Liver (tissue), 8 donors: ENCODE measurements at regions not wholly inside any gene's neighbourhood (a gene's known extent, or its start where the extent isn't known, plus 50 kb on each side); places are given as distances from the start of the nearest gene placed in this dataset.

Experiments used
- DNase-seq: peaks from one replicate; pipeline ENCODE4 v3.0.0-alpha.2; 2017; ENCODE audit warnings: low spot score
- H3K27ac ChIP-seq, 2 donors: one replicate each; pipeline ENCODE4 v1.7.0; 2013; ENCODE audit warnings: inconsistent platforms in 2 of 2, low read length in 2 of 2, control low read depth in 1 of 2, low read depth in 1 of 2, mild to moderate bottlenecking in 1 of 2
- H3K27me3 ChIP-seq, 4 donors: one replicate each; pipeline versions ENCODE4 v1.6.1 to v1.7.0; 2013; ENCODE audit warnings: low read length in 3 of 4, inconsistent platforms in 1 of 4, mild to moderate bottlenecking in 1 of 4, moderate library complexity in 1 of 4; ENCODE audit not compliant: control insufficient read depth in 4 of 4, insufficient read depth in 4 of 4
- H3K36me3 ChIP-seq, 4 donors: one replicate each; pipeline versions ENCODE4 v1.6.1 to v1.7.0; 2013; ENCODE audit warnings: low read length in 3 of 4, mild to moderate bottlenecking in 3 of 4, low read depth in 1 of 4, moderate library complexity in 1 of 4; ENCODE audit not compliant: control insufficient read depth in 4 of 4, insufficient read depth in 3 of 4
- H3K4me1 ChIP-seq, 4 donors: one replicate each; pipeline versions ENCODE4 v1.6.1 to v1.7.0; 2013; ENCODE audit warnings: low read length in 3 of 4, mild to moderate bottlenecking in 3 of 4, moderate library complexity in 1 of 4; ENCODE audit not compliant: control insufficient read depth in 4 of 4, insufficient read depth in 4 of 4
- H3K4me3 ChIP-seq, 3 donors: one replicate each; pipeline versions ENCODE4 v1.6.1 to v1.7.0; 2013; ENCODE audit warnings: low read length in 3 of 3, control low read depth in 1 of 3, low read depth in 1 of 3, mild to moderate bottlenecking in 1 of 3
- H3K9ac ChIP-seq, 2 donors: one replicate each; pipeline ENCODE4 v1.7.0; 2013; ENCODE audit warnings: low read length in 2 of 2, mild to moderate bottlenecking in 2 of 2, moderate library complexity in 2 of 2, control low read depth in 1 of 2, low read depth in 1 of 2
- H3K9me3 ChIP-seq, 4 donors: one replicate each; pipeline versions ENCODE4 v1.6.1 to v1.7.0; 2013; ENCODE audit warnings: low read length in 3 of 4; ENCODE audit not compliant: control insufficient read depth in 4 of 4
- EGR1 ChIP-seq, 2 donors: IDR thresholded peaks; 2 replicates each; pipeline ENCODE4 v1.6.1; 2016 to 2018; ENCODE audit warnings: antibody characterized with exemption in 2 of 2, low read depth in 2 of 2
- FOXA2 ChIP-seq: IDR thresholded peaks from 2 replicates; pipeline ENCODE4 v1.6.1; 2016; ENCODE audit warnings: antibody characterized with exemption
- GABPA ChIP-seq, 2 donors: IDR thresholded peaks in 1 of 2; conservative IDR thresholded peaks in 1 of 2; 2 replicates each; pipeline ENCODE4 v1.6.1; 2016; ENCODE audit warnings: antibody characterized with exemption in 2 of 2, mild to moderate bottlenecking in 1 of 2, moderate library complexity in 1 of 2
- HNF4A ChIP-seq, 2 donors: conservative IDR thresholded peaks; 2 replicates each; pipeline ENCODE4 v1.6.1; 2016; ENCODE audit warnings: antibody characterized with exemption in 2 of 2, mild to moderate bottlenecking in 2 of 2
- HNF4G ChIP-seq: IDR thresholded peaks from 2 replicates; pipeline ENCODE4 v1.6.1; 2016; ENCODE audit warnings: antibody characterized with exemption
- JUND ChIP-seq, 2 donors: IDR thresholded peaks; 2 replicates each; pipeline ENCODE4 v1.6.1; 2016; ENCODE audit warnings: antibody characterized with exemption in 2 of 2
- MAX ChIP-seq: IDR thresholded peaks from 2 replicates; pipeline ENCODE4 v1.6.1; 2016; ENCODE audit warnings: antibody characterized with exemption
- NR2F2 ChIP-seq: IDR thresholded peaks from 2 replicates; pipeline ENCODE4 v1.6.1; 2016; ENCODE audit warnings: antibody characterized with exemption
- SP1 ChIP-seq: IDR thresholded peaks from 2 replicates; pipeline ENCODE4 v1.6.1; 2018; ENCODE audit warnings: antibody characterized with exemption, mild to moderate bottlenecking
- TAF1 ChIP-seq: conservative IDR thresholded peaks from 2 replicates; pipeline ENCODE4 v1.6.1; 2016; ENCODE audit warnings: antibody characterized with exemption, mild to moderate bottlenecking
- YY1 ChIP-seq: IDR thresholded peaks from 2 replicates; pipeline ENCODE4 v1.6.1; 2016; ENCODE audit warnings: antibody characterized with exemption, mild to moderate bottlenecking
- WGBS: extraction: QIAGEN DNeasy Blood & Tissue Kit; methylation state at CpG from one replicate; pipeline ENCODE4 v1.1.7; 2013; 5-methylcytosine and 5-hydroxymethylcytosine counted together
- TF ChIP-seq, protein P1 (sequence below): fragments of 150-350 bp; IDR thresholded peaks from 2 replicates; pipeline ENCODE4 v1.5.1; 2017; ENCODE audit warnings: improper control_type of control experiment, low read depth, low read length; ENCODE audit not compliant: missing input control
- TF ChIP-seq, protein P2 (sequence below): IDR thresholded peaks from 2 replicates; pipeline ENCODE4 v1.6.1; 2016; ENCODE audit warnings: antibody characterized with exemption, mild to moderate bottlenecking
- TF ChIP-seq, protein P3 (sequence below): IDR thresholded peaks from 2 replicates; pipeline ENCODE4 v1.6.1; 2016; ENCODE audit warnings: antibody characterized with exemption
- donor health status: healthy.
- donor health status: healthy.
- donor health status: healthy.
- donor health status: healthy.
- donor health status: healthy.

GRCh38 chr2:220275454-220275853 is 648.0 kb downstream of the SLC4A3 start:
- Histone ChIP-seq H3K4me3 (no peak overlapping the region), H3K9ac (no peak overlapping the region), H3K9me3 (no peaks in the 10 kb centered on the region), H3K4me1 (peaks cover 4 to 15% (median 9%) of the 10 kb centered on the region in 4 donors), H3K27me3 (no peaks in the 10 kb centered on the region), H3K27ac (no peak overlapping the region), H3K36me3 (no peaks in the 10 kb centered on the region)
- DNase-seq: no peak
- TF ChIP-seq, protein P1, sequence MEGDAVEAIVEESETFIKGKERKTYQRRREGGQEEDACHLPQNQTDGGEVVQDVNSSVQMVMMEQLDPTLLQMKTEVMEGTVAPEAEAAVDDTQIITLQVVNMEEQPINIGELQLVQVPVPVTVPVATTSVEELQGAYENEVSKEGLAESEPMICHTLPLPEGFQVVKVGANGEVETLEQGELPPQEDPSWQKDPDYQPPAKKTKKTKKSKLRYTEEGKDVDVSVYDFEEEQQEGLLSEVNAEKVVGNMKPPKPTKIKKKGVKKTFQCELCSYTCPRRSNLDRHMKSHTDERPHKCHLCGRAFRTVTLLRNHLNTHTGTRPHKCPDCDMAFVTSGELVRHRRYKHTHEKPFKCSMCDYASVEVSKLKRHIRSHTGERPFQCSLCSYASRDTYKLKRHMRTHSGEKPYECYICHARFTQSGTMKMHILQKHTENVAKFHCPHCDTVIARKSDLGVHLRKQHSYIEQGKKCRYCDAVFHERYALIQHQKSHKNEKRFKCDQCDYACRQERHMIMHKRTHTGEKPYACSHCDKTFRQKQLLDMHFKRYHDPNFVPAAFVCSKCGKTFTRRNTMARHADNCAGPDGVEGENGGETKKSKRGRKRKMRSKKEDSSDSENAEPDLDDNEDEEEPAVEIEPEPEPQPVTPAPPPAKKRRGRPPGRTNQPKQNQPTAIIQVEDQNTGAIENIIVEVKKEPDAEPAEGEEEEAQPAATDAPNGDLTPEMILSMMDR: no peak
- TF ChIP-seq NR2F2: no peak
- no peak for TF ChIP-seq SP1
- TF ChIP-seq TAF1: no peak
- no peak for TF ChIP-seq HNF4G
- no peak for TF ChIP-seq YY1
- no peak for TF ChIP-seq EGR1 (IDR thresholded peaks at IDR 0.05; ENCODE audit: low read depth in 2 of 2)
- no peak for TF ChIP-seq JUND (IDR thresholded peaks at IDR 0.05)
- WGBS: 80% methylated on average over 3 of the region's 3 CpGs

DNA sequence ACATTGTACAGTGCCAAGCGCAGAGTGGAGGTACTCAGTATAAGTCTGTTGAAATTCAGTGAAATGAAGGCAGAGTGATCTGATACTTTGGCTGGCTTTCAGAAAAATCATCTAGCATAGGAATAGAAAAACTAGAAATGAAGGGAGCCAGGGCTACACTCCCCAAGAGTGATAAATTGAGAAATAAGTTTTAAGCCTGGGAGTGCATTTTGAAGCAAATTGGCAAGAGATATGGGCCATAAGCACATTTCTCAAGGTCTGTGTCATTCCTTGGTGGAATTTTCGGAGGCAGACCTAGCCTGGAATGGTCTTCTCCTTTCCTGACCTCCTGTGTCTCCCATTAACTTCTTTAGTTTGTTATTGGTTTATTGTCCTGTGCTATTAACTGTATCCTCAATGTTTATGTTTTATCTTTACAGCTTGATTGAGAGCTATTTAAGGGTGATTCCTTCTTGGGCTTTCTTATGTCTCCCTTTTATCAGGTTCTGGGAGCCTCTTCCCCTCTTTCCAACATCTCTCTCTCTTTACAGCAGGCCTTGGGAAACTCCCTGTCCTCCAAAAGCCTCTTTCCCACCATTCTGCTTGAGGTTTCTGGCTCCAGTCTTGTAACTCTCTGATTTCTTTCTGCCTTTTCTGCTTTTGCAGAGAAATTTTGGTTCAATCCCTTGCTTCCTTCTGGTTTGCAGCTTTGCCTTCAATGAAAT is 649.5 kb downstream of the SLC4A3 start:
- no peak overlapping the region for H3K9ac ChIP-seq
- no peaks in the 10 kb centered on the region for H3K36me3 ChIP-seq
- no peak for DNase-seq
- no peak overlapping the region for H3K27ac ChIP-seq
- TF ChIP-seq SP1 (no peak), MAX (no peak), TAF1 (no peak), HNF4A (conservative IDR thresholded peaks at IDR 0.05) (no peak)
- TF ChIP-seq, protein P2, sequence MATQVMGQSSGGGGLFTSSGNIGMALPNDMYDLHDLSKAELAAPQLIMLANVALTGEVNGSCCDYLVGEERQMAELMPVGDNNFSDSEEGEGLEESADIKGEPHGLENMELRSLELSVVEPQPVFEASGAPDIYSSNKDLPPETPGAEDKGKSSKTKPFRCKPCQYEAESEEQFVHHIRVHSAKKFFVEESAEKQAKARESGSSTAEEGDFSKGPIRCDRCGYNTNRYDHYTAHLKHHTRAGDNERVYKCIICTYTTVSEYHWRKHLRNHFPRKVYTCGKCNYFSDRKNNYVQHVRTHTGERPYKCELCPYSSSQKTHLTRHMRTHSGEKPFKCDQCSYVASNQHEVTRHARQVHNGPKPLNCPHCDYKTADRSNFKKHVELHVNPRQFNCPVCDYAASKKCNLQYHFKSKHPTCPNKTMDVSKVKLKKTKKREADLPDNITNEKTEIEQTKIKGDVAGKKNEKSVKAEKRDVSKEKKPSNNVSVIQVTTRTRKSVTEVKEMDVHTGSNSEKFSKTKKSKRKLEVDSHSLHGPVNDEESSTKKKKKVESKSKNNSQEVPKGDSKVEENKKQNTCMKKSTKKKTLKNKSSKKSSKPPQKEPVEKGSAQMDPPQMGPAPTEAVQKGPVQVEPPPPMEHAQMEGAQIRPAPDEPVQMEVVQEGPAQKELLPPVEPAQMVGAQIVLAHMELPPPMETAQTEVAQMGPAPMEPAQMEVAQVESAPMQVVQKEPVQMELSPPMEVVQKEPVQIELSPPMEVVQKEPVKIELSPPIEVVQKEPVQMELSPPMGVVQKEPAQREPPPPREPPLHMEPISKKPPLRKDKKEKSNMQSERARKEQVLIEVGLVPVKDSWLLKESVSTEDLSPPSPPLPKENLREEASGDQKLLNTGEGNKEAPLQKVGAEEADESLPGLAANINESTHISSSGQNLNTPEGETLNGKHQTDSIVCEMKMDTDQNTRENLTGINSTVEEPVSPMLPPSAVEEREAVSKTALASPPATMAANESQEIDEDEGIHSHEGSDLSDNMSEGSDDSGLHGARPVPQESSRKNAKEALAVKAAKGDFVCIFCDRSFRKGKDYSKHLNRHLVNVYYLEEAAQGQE: no peak
- H3K9me3 ChIP-seq: no peaks in the 10 kb centered on the region
- peaks cover 4 to 15% (median 9%) of the 10 kb centered on the region in 4 donors for H3K4me1 ChIP-seq
- 89% methylated on average over 2 of the region's 2 CpGs for WGBS
- H3K4me3 ChIP-seq: no peak overlapping the region
- H3K27me3 ChIP-seq: no peaks in the 10 kb centered on the region

DNA sequence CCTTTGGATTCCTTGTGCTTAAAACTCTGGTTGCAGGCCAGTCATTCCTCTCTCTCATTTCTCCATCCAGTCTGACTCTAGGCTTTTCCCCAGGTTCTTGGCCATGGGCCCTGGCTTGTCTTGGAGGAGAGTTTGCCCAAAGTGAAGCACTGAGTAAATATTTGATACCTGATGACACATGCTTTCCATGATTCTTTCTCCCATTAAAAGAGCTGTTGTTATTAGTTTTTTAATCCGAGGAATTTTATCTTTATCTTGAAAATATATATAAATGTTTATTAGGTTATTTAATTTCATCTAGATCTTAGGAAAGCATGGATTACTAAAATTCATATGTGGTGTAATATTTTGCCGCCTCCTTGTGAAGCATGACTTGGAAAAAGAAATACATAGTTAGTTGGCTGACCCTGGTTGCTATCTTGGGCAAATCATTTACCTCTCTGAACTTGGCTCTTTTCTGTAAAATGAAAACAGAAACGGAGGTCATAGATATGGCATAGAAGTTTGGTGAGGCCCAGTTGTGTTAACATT is 650.1 kb downstream of the SLC4A3 start:
- H3K27ac ChIP-seq: no peak overlapping the region
- H3K4me1 ChIP-seq: peaks cover 4 to 15% (median 9%) of the 10 kb centered on the region in 4 donors
- H3K36me3 ChIP-seq: no peaks in the 10 kb centered on the region
- H3K9ac ChIP-seq: no peak overlapping the region
- DNase-seq: no peak
- no peak overlapping the region for H3K4me3 ChIP-seq
- no peaks in the 10 kb centered on the region for H3K9me3 ChIP-seq
- no peaks in the 10 kb centered on the region for H3K27me3 ChIP-seq
- WGBS: 26% methylated on average over 3 of the region's 3 CpGs
- TF ChIP-seq HNF4G: no peak
- TF ChIP-seq, protein P2: peak; percentile 40
- no peak for TF ChIP-seq FOXA2
- TF ChIP-seq GABPA (IDR thresholded peaks at IDR 0.05 in 1 of 2, conservative IDR thresholded peaks at IDR 0.05 in 1 of 2): no peak
- peak; percentile 44 for TF ChIP-seq YY1
- TF ChIP-seq, protein P3, sequence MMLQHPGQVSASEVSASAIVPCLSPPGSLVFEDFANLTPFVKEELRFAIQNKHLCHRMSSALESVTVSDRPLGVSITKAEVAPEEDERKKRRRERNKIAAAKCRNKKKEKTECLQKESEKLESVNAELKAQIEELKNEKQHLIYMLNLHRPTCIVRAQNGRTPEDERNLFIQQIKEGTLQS: peak; percentile 74
- TF ChIP-seq TAF1: no peak
- TF ChIP-seq, protein P1: no peak
